ENCODE measurements at regions not wholly inside any gene's neighbourhood (a gene's known extent, or its start where the extent isn't known, plus 50 kb on each side); places are given as distances from the start of the nearest gene placed in this dataset.

DNA sequence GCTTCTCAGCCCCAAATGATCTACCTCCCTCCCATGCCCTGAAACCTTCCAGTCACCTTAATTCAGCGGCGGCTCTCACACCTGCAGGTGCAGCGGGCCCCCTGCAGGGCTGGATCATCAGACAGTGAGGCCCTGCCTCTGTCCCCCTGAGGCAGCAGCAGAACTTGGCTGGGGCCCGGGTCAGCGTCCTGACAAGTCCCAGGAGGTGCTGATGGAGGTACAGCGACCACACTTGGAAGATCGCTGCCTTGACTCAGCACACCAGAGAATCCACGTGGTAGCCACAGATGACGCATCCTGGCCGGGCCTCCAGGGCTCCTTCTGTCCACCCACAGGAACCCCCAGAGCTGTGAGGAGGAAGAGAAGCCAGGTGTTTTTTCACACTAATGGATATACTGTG, 116.4 kb upstream of the THBS2 start:
- Histone ChIP-seq H4K20me1 (ENCODE audit: insufficient read depth) (no peaks in the 10 kb centered on the region), H3K36me3 (ENCODE audit: control insufficient read depth in 1 of 2, insufficient read depth in 2 of 2, low read length in 2 of 2) (no peaks in the 10 kb centered on the region), H3K27me3 (ENCODE audit: insufficient read depth, low read length) (no peaks in the 10 kb centered on the region), H3K9me2 (ENCODE audit: insufficient read depth) (no peaks in the 10 kb centered on the region), H3K9ac (ENCODE audit: low read length) (no peak overlapping the region), H2AFZ (ENCODE audit: low read depth, low read length, poor library complexity, severe bottlenecking) (no peak overlapping the region), H3K27ac (ENCODE audit: low read depth, low read length) (no peak overlapping the region), H3K4me3 (replicated peaks in 1 of 2; ENCODE audit: low read depth in 1 of 2, low read length in 2 of 2) (no peak overlapping the region), H3K79me2 (ENCODE audit: insufficient read depth, low read length) (no peaks in the 10 kb centered on the region), H3K4me1 (ENCODE audit: control insufficient read depth in 1 of 2, insufficient read depth in 2 of 2, low read length in 2 of 2) (no peaks in the 10 kb centered on the region), H3K4me2 (ENCODE audit: low read length) (no peak overlapping the region), H3K9me3 (ENCODE audit: control insufficient read depth in 1 of 2, insufficient read depth in 1 of 2, low read depth in 1 of 2, low read length in 2 of 2) (peaks cover 3 to 4% of the 10 kb centered on the region in 2 experiments; a peak in 1 of 4 replicates)
- intact Hi-C loops (cut with micrococcal nuclease) = no loop called here
- DNase-seq (ENCODE audit: low read depth, low spot score) (no peak), ATAC-seq (no peak)
- CTCF ChIA-PET = no interaction called here
- no peak for TF ChIP-seq SP1 (IDR thresholded peaks at IDR 0.05; ENCODE audit: low read depth)
- no peak for TF ChIP-seq CBX3 (IDR thresholded peaks at IDR 0.05; ENCODE audit: low read depth)
- TF ChIP-seq RAD21 (IDR thresholded peaks at IDR 0.05; ENCODE audit: low read depth) = no peak; the same call in 1 of the 2 replicates
- TF ChIP-seq CEBPB (IDR thresholded peaks at IDR 0.05; ENCODE audit: low read depth) = no peak
- TF ChIP-seq, protein P1, sequence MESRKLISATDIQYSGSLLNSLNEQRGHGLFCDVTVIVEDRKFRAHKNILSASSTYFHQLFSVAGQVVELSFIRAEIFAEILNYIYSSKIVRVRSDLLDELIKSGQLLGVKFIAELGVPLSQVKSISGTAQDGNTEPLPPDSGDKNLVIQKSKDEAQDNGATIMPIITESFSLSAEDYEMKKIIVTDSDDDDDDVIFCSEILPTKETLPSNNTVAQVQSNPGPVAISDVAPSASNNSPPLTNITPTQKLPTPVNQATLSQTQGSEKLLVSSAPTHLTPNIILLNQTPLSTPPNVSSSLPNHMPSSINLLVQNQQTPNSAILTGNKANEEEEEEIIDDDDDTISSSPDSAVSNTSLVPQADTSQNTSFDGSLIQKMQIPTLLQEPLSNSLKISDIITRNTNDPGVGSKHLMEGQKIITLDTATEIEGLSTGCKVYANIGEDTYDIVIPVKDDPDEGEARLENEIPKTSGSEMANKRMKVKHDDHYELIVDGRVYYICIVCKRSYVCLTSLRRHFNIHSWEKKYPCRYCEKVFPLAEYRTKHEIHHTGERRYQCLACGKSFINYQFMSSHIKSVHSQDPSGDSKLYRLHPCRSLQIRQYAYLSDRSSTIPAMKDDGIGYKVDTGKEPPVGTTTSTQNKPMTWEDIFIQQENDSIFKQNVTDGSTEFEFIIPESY (IDR thresholded peaks at IDR 0.05; ENCODE audit: extremely low read depth, insufficient replicate concordance, low read length) = no peak
- TF ChIP-seq YY1 (IDR thresholded peaks at IDR 0.05; ENCODE audit: extremely low read depth, insufficient replicate concordance, low read depth, low read length) = no peak
- no peak for TF ChIP-seq POLR2A (IDR thresholded peaks at IDR 0.05; ENCODE audit: borderline replicate concordance, extremely low read depth, insufficient read depth, insufficient read length)
- TF ChIP-seq POLR2AphosphoS5 (IDR thresholded peaks at IDR 0.05; ENCODE audit: low read depth, low read length) = no peak
- TF ChIP-seq EZH2 (IDR thresholded peaks at IDR 0.05) = no peak
- no TSS peak for BruUV-seq (replicated peaks)
- RAD21 ChIA-PET (ENCODE audit: low non-redundant PET in 1 of 2, low total read pairs in 2 of 2, uncharacterized antibody in 2 of 2, unreplicated experiment in 2 of 2) = no interaction called here
- POLR2A ChIA-PET = no interaction called here

DNA sequence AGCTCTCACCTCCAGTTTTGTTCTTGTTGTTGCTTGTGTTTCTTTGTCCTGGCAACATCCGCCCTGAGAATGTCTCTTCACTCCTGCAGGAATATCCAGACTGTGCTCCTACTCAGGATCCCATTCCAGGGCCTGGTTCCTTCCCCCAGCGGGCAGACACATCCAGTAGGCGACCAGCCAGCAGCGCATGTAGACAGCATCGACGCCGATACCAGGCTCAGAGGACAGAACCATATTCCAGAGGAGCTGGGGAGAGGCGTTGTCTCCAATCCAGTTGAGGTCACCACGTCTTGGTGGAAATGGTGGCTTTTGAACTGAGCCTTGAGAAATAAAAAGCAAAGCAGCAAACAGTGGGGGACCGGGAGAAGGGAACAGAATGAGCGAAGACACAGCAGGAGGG, 114.6 kb upstream of the THBS2 start:
- Histone ChIP-seq H3K9me3 (ENCODE audit: control insufficient read depth in 1 of 2, insufficient read depth in 1 of 2, low read depth in 1 of 2, low read length in 2 of 2) (peaks cover 3 to 4% of the 10 kb centered on the region in 2 experiments; a peak in 1 of 4 replicates), H3K4me1 (ENCODE audit: control insufficient read depth in 1 of 2, insufficient read depth in 2 of 2, low read length in 2 of 2) (no peaks in the 10 kb centered on the region), H4K20me1 (ENCODE audit: insufficient read depth) (no peaks in the 10 kb centered on the region), H3K79me2 (ENCODE audit: insufficient read depth, low read length) (no peaks in the 10 kb centered on the region), H3K27ac (ENCODE audit: low read depth, low read length) (no peak overlapping the region), H3K4me2 (ENCODE audit: low read length) (no peak overlapping the region), H3K27me3 (ENCODE audit: insufficient read depth, low read length) (no peaks in the 10 kb centered on the region), H3K9ac (ENCODE audit: low read length) (no peak overlapping the region), H3K9me2 (ENCODE audit: insufficient read depth) (no peaks in the 10 kb centered on the region), H2AFZ (ENCODE audit: low read depth, low read length, poor library complexity, severe bottlenecking) (no peak overlapping the region), H3K36me3 (ENCODE audit: control insufficient read depth in 1 of 2, insufficient read depth in 2 of 2, low read length in 2 of 2) (no peaks in the 10 kb centered on the region), H3K4me3 (replicated peaks in 1 of 2; ENCODE audit: low read depth in 1 of 2, low read length in 2 of 2) (no peak overlapping the region)
- TF ChIP-seq CEBPB (IDR thresholded peaks at IDR 0.05; ENCODE audit: low read depth) (no peak), ZFX (IDR thresholded peaks at IDR 0.05) (no peak), SRF (IDR thresholded peaks at IDR 0.05; ENCODE audit: low read depth) (no peak), SIN3A (IDR thresholded peaks at IDR 0.05; ENCODE audit: low read depth) (no peak), TCF7L2 (IDR thresholded peaks at IDR 0.05; ENCODE audit: borderline replicate concordance, extremely low read depth, insufficient read depth, insufficient read length) (no peak), FOSL1 (IDR thresholded peaks at IDR 0.05; ENCODE audit: low read depth) (no peak), EZH2phosphoT487 (IDR thresholded peaks at IDR 0.05; ENCODE audit: borderline replicate concordance) (no peak), EGR1 (IDR thresholded peaks at IDR 0.05; ENCODE audit: low read depth) (no peak)
- TF ChIP-seq, protein P2, sequence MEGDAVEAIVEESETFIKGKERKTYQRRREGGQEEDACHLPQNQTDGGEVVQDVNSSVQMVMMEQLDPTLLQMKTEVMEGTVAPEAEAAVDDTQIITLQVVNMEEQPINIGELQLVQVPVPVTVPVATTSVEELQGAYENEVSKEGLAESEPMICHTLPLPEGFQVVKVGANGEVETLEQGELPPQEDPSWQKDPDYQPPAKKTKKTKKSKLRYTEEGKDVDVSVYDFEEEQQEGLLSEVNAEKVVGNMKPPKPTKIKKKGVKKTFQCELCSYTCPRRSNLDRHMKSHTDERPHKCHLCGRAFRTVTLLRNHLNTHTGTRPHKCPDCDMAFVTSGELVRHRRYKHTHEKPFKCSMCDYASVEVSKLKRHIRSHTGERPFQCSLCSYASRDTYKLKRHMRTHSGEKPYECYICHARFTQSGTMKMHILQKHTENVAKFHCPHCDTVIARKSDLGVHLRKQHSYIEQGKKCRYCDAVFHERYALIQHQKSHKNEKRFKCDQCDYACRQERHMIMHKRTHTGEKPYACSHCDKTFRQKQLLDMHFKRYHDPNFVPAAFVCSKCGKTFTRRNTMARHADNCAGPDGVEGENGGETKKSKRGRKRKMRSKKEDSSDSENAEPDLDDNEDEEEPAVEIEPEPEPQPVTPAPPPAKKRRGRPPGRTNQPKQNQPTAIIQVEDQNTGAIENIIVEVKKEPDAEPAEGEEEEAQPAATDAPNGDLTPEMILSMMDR (IDR thresholded peaks at IDR 0.05 in 2 of 3, conservative IDR thresholded peaks at IDR 0.05 in 1 of 3; ENCODE audit: borderline replicate concordance in 1 of 3, insufficient read depth in 1 of 3, low read depth in 2 of 3, low read length in 2 of 3) = no peak
- TF ChIP-seq, protein P1 (IDR thresholded peaks at IDR 0.05; ENCODE audit: extremely low read depth, insufficient replicate concordance, low read length) = no peak
- POLR2A ChIA-PET = no interaction called here
- CTCF ChIA-PET = no interaction called here
- intact Hi-C loops (cut with micrococcal nuclease) = no loop called here
- DNase-seq (ENCODE audit: low read depth, low spot score) (no peak), ATAC-seq (no peak)
- no TSS peak for BruUV-seq (replicated peaks)
- RAD21 ChIA-PET (ENCODE audit: low non-redundant PET in 1 of 2, low total read pairs in 2 of 2, uncharacterized antibody in 2 of 2, unreplicated experiment in 2 of 2) = no interaction called here
